Thyroid gland (tissue), 4 donors: ENCODE measurements at regions not wholly inside any gene's neighbourhood (a gene's known extent, or its start where the extent isn't known, plus 50 kb on each side); places are given as distances from the start of the nearest gene placed in this dataset.

Experiments
- DNase-seq, 2 donors: peaks; one replicate each; pipeline ENCODE4 v3.0.0-alpha.2; 2019
- H3K27ac ChIP-seq, 3 donors: fragments of 200-600 bp; sonication (generic); 1 replicate in 2 of 3; 2 replicates in 1 of 3; pipeline ENCODE4 v1.5.1; 2016 to 2019; ENCODE audit warnings: mild to moderate bottlenecking in 1 of 3, moderate library complexity in 1 of 3
- H3K27me3 ChIP-seq: fragments of 200-600 bp; sonication (generic); one replicate; pipeline ENCODE4 v1.5.1; 2019
- H3K36me3 ChIP-seq, 2 donors: fragments of 200-600 bp; sonication (generic); one replicate each; pipeline ENCODE4 v1.5.1; 2016 to 2019
- H3K4me1 ChIP-seq, 2 donors: fragments of 200-600 bp; sonication (generic); one replicate each; pipeline ENCODE4 v1.5.1; 2017 to 2019
- H3K4me3 ChIP-seq, 3 donors: fragments of 200-600 bp; sonication (generic); replicated peaks in 1 of 3; 1 replicate in 2 of 3; 2 replicates in 1 of 3; pipeline ENCODE4 v1.5.1; 2016; ENCODE audit warnings: mild to moderate bottlenecking in 1 of 3
- H3K9me3 ChIP-seq: fragments of 200-600 bp; sonication (generic); one replicate; pipeline ENCODE4 v1.5.1; 2017
- POLR2A ChIP-seq, 2 donors: fragments of 450-650 bp; IDR thresholded peaks; one replicate each; pipeline ENCODE4 v1.6.1; 2017; ENCODE audit warnings: antibody characterized with exemption in 2 of 2, mild to moderate bottlenecking in 2 of 2, moderate library complexity in 1 of 2
- WGBS, 2 donors: methylation state at CpG; one replicate each; pipeline ENCODE4 v1.1.5; 2017; 5-methylcytosine and 5-hydroxymethylcytosine counted together
- intact Hi-C: fragments of 100-400 bp; cut with DNase I; formaldehyde crosslinking; loops from one replicate; pipeline ENCODE4 v1.15.1; 2023
- TF ChIP-seq, protein P1 (sequence below), 6 experiments: fragments of 200-600 bp in 3 of 6; fragments of 450-650 bp in 3 of 6; sonication (generic) in 3 of 6; IDR thresholded peaks; one replicate each; pipeline ENCODE4 v1.5.1; 2016 to 2019; ENCODE audit warnings: antibody characterized with exemption in 6 of 6, mild to moderate bottlenecking in 2 of 6, inconsistent platforms in 1 of 6, moderate library complexity in 1 of 6

- H3K27me3 ChIP-seq = peaks cover 3% of the 10 kb centered on the region
- no peaks in the 10 kb centered on the region for H3K9me3 ChIP-seq
- DNase-seq = no peak
- WGBS, 2 donors = 24 to 48% methylated on average over 3 of the region's 3 CpGs
- no peaks in the 10 kb centered on the region for H3K36me3 ChIP-seq
- no peaks in the 10 kb centered on the region for H3K4me1 ChIP-seq
- intact Hi-C loops = no loop called here
- no peak for TF ChIP-seq POLR2A (IDR thresholded peaks at IDR 0.05)
- TF ChIP-seq, protein P1, sequence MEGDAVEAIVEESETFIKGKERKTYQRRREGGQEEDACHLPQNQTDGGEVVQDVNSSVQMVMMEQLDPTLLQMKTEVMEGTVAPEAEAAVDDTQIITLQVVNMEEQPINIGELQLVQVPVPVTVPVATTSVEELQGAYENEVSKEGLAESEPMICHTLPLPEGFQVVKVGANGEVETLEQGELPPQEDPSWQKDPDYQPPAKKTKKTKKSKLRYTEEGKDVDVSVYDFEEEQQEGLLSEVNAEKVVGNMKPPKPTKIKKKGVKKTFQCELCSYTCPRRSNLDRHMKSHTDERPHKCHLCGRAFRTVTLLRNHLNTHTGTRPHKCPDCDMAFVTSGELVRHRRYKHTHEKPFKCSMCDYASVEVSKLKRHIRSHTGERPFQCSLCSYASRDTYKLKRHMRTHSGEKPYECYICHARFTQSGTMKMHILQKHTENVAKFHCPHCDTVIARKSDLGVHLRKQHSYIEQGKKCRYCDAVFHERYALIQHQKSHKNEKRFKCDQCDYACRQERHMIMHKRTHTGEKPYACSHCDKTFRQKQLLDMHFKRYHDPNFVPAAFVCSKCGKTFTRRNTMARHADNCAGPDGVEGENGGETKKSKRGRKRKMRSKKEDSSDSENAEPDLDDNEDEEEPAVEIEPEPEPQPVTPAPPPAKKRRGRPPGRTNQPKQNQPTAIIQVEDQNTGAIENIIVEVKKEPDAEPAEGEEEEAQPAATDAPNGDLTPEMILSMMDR (IDR thresholded peaks at IDR 0.05) = no peak
- H3K27ac ChIP-seq = no peak overlapping the region
- H3K4me3 ChIP-seq = no peak overlapping the region
Measured at GRCh38 chr6:100168148-100168547, 174.1 kb upstream of the MCHR2 start.

DNA sequence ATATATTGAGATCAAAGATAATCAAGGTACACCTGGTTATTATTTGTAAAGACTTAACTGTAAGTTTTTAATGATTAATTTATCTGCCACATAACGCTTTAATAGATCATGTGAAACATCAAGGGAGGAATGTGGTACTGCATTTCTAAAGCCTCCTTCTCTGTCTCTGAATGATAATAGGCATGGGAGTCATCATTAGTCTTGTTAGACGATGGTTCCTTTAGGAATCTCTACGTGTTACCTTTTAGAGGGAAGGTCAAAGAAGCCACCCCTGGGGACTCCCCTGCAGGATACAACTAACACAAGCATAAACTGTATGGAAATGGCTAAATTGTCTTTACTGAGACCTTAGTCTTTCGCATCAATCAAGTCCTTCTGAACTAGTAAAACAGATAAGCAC, 173.6 kb upstream of the MCHR2 start:
- Histone ChIP-seq H3K27me3 (peaks cover 6% of the 10 kb centered on the region), H3K9me3 (no peaks in the 10 kb centered on the region), H3K4me1 (no peaks in the 10 kb centered on the region), H3K4me3 (no peak overlapping the region), H3K36me3 (no peaks in the 10 kb centered on the region), H3K27ac (no peak overlapping the region)
- DNase-seq = no peak
- 39 to 44% methylated on average over 4 of the region's 4 CpGs for WGBS, 2 donors
- intact Hi-C loops = no loop called here
- TF ChIP-seq POLR2A (IDR thresholded peaks at IDR 0.05) = no peak
- TF ChIP-seq, protein P1 (IDR thresholded peaks at IDR 0.05) = no peak

DNA sequence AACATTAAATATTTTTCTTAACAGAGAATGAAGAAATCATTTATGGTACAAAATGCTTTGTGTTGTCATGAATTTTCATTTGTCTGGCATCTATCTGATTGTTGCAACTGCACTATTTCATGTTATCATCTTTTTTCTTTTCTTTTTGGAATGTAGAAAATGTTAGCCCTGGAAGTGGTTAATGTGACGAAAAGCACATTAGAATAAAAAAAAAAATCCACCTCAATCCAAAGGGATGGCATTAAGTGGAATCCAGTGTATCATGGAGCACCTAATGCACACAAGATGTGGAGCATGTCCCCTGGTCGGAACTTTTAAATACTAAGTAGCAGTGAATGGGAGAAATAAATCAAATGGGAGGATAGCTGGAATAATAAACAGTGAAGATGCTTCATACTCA, 172.9 kb upstream of the MCHR2 start:
- no peak for TF ChIP-seq POLR2A (IDR thresholded peaks at IDR 0.05)
- TF ChIP-seq, protein P1 (IDR thresholded peaks at IDR 0.05) = no peak
- DNase-seq = no peak
- H3K27ac ChIP-seq = no peak overlapping the region
- intact Hi-C loops = no loop called here
- WGBS, 2 donors = 57 to 59% methylated on average over 2 of the region's 2 CpGs
- peaks cover 6% of the 10 kb centered on the region for H3K27me3 ChIP-seq
- no peaks in the 10 kb centered on the region for H3K9me3 ChIP-seq
- H3K36me3 ChIP-seq = no peaks in the 10 kb centered on the region
- no peak overlapping the region for H3K4me3 ChIP-seq
- H3K4me1 ChIP-seq = no peaks in the 10 kb centered on the region

DNA sequence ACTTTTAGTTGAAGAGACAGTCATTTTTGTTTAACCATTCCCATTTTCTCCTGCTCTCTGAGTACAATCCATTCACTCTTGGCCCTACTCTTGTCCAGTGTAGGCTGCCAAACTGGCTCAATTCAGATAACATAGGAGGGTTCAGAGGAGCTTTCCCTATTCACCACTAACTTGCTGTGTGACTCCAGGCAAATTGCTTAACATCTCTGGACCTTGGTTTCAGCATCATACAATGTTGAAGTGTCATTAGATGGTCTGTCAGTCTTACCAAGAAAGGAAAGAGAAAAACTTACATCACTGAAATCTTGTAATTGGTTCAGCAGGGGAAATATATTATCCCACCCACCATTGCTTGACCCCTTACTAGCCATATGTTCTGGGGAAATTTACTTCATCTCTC, 171.4 kb upstream of the MCHR2 start:
- no peaks in the 10 kb centered on the region for H3K9me3 ChIP-seq
- TF ChIP-seq, protein P1 (IDR thresholded peaks at IDR 0.05) = no peak
- H3K4me3 ChIP-seq = no peak overlapping the region
- no peaks in the 10 kb centered on the region for H3K36me3 ChIP-seq
- H3K4me1 ChIP-seq = no peaks in the 10 kb centered on the region
- intact Hi-C loops = no loop called here
- H3K27ac ChIP-seq = no peak overlapping the region
- peaks cover 6% of the 10 kb centered on the region for H3K27me3 ChIP-seq
- no peak for DNase-seq

DNA sequence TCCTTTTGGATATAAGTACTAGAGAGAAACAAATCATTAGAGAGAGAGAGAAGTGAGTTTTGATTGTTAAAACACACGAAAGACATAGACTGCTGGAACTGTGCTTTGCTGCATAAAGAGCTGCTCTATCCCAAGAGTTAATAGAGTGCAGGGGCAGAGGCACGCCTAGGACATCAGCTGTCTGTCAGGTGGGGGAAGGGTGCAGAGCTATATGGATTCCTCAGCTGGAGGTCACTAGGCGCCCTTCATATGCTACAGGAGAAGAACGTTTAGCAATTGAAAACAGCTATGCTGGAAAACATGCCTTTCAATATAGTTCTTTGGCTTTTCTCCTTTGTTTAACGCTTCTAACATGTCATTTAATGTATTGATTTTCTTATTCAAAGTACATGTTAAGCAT, 169.0 kb upstream of the MCHR2 start:
- Histone ChIP-seq H3K36me3 (no peaks in the 10 kb centered on the region), H3K27me3 (peaks cover 6% of the 10 kb centered on the region), H3K27ac (no peak overlapping the region), H3K4me1 (no peaks in the 10 kb centered on the region), H3K9me3 (no peaks in the 10 kb centered on the region), H3K4me3 (no peak overlapping the region)
- no peak for DNase-seq
- intact Hi-C loops = no loop called here
- TF ChIP-seq, protein P1 (IDR thresholded peaks at IDR 0.05) = no peak
- TF ChIP-seq POLR2A (IDR thresholded peaks at IDR 0.05) = no peak
- WGBS, 2 donors = 32% methylated on average over 5 of the region's 5 CpGs
